Activated CD8-positive, alpha-beta memory T cell treated with anti-CD3 and anti-CD28 coated beads for 1 hour (primary cell): ENCODE measurements at regions not wholly inside any gene's neighbourhood (a gene's known extent, or its start where the extent isn't known, plus 50 kb on each side); places are given as distances from the start of the nearest gene placed in this dataset.
A peak's percentile ranks its signal among the peaks of the same experiment; 100 is the strongest.

Experiments
- DNase-seq, 2 donors: peaks; one replicate each; pipeline ENCODE4 v3.0.0-alpha.2; 2020; ENCODE audit warnings: low read depth in 1 of 2; ENCODE audit errors: extremely low read depth in 1 of 2

DNA sequence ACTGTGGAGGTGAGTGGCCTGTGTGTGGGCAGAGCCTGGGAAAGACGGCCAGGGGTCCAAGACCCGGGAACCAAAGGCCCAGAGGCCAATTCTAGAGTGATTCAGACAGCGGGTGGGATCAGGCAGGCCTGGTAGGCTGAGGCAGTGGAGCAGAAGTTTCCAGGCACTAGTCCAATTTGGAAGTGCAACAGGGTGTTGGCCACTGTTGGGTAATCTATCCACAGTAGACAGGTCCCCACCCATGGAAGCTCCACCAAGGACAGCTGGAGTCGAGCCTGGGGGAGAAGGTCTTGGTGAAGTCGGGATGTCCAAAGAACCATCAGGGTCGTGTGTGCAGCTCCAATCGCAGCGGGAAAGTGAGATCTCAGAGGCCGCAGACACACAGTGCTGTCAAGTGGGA is 125.8 kb upstream of the COPS8 start:
- DNase-seq, result no peak

DNA sequence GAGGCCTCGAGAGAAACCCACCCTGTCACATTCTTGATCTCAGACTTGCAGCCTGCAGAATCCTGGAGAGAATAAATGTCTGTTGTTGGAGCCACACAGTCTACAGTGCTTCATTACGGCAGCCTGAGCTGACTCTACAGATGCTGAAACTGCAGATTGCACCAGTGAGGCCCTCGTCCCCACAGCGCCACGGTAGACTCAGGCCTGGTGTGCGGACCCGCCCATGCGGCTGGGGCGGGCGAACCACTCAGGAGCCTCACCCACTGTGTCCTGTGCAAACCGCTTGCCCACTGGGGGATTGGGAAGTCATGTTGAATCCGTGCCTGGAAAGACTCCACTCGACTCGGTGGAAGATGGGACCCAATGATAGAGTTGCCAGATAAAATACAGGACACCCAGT is 125.2 kb upstream of the COPS8 start:
- no peak for DNase-seq

DNA sequence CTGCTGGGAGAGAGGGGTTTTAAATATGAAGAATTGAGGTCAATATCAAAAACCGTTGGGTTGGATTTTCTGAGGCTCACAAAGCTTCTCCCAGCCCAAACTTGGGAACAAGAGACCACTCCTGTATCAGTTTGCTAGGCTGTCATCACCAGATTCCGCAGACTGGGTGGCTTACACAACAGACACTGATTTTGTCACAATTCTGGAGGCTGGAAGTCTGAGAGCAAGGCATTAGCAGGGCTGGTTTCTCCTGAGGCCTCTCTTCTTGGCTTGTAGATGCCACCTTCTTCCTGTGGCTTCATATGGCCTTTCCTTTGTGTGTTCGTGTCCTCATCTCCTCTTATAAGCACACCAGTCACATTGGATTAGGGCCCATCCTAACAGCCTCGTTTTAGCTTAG is 122.9 kb upstream of the COPS8 start:
- no peak for DNase-seq

DNA sequence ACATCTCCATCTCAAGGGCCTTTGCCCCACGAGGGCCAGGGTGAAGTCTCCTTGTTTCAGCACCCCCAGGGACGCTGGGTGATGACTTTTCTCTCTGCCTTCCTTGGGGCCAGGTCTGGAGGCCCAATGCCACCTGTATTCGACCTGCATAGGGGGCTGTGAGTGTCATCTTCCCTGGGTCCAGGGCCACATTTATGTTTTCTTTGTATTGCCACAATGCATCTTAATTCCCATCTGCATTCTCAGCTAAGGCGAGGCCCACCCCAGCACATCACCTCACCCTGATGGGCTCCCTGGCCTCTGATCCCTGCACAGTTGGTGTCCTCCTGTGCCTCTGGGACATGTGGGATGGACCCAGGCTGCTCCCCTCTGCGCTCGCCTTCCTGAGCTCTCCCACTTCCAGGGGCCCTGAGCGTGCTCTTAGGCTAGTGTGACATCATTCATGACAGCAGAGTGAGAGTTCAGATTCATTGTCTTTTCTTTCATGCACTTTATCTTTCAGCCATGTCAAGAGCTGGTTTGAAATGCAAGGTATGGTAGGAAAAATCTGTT is 122.0 kb upstream of the COPS8 start:
- no peak for DNase-seq

DNA sequence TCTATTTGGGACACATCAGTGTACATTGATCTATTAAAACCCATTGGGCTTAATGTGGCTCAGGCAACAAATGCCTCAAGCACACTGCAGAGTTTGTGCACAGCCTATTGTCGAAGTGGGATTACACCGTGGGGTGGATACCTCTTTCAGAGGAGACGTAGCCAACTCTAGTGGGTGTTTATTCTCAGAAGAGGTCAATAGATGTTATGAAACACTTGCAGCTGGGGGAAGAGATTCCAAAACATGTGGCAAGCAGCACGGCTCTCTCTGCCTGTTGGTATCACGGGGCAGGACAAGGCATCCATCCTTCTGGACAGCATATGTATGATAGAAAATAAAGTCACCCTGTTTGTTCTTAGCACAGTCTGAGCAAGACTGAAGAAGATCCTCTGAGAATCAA is 121.4 kb upstream of the COPS8 start:
- no peak for DNase-seq

DNA sequence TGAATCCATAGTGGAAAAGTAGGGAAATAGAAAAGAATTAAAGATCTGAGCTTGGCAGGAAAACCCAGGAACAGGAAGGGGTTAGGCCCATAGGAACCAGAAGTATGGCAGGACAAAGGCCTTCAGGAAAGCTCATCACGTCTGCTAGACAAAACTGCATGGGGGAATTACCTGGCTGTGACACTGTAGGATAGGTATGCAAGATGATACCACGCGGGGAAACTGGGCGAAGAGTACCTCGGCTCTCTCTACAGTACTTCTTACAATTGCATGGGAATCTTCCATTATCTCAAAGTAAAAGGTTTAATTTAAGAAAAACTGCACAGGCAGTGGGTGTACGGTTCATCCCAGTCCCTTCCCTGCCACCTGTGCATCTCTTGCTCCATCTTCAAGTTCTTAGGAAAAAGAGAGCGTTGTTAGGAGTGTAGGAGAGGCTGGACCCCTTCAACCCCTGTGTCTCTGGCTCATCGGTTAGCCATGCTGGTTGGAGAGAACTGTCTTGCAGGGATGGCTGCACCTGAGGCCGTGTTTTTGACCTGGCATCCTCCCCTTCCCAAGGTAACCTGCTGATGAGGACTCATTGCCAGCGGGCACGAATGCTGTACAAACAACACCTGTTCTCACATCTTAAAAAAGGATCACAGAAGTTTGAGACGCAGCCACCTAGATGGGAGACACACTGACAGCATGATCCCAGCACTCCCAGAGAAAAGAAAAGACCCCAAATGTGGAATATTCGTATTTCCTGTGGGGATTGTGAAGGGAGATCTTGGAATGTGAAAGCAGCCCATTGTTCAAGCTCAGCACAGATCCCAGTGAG is 120.5 kb upstream of the COPS8 start:
- no peak for DNase-seq

DNA sequence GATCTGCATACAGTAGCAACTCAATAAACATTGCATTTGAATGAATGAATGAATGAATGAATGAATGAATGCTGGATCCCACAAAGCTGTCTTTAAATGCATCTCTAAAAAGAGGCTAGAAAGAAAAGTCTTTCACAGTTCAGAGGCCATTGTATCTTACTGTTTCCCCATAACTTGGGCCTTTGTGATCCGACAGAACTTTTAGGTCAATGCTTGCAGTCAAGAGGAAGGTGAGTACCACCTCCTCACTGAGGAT is 119.9 kb upstream of the COPS8 start:
- no peak for DNase-seq

DNA sequence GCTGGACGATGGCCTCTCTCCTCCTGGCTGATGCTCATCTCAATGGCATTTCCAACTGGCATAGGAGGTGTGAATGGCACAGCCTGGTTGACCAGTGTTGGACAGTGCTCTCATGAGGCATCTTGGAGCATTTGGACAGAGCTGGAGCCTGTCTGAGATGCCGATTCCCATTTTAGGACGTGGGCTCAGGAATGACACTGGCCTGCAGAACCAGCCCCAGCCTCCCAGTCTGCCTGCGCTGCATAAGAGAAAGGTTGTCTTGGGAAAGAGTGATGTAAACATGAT is 118.2 kb upstream of the COPS8 start:
- no peak for DNase-seq

DNA sequence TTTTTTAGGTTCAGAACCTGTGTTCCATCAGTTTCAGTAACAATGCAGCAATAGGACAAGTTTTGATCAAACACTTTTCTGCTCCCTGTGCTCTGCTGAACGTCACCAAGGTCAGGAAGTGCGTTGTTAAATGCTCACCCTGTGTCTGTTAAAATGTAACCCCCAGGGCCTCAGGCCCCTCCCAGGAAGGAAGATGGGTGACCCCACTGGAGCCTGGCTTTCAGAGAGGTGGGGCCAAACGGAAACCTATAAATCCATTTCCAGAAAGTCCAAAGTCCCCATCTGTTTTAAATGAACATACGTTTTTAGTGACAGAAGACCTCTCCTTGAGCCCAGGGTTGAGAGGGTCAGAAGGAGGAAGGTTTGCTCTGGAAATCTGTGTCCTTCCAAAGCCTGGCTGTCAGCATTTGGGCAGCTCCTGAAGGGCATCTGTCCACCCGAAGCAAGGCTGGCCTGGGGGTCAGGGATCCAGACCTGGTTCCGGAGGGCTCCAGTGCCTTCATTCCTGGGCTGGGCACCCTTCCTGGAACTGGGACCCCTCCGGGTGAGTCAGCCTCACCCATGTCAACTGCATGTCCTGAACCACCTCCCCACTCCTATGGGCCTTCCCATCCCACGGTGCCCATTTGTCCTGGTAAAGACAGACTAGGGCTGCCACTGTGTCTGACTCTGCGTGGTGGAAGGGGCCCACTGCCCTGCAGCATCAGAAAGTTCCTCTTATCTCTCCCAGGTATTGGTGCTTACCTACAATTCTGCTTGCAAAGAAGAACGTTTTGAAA is 117.4 kb upstream of the COPS8 start:
- peak in 1 of 2 donors; percentile 14 for DNase-seq

DNA sequence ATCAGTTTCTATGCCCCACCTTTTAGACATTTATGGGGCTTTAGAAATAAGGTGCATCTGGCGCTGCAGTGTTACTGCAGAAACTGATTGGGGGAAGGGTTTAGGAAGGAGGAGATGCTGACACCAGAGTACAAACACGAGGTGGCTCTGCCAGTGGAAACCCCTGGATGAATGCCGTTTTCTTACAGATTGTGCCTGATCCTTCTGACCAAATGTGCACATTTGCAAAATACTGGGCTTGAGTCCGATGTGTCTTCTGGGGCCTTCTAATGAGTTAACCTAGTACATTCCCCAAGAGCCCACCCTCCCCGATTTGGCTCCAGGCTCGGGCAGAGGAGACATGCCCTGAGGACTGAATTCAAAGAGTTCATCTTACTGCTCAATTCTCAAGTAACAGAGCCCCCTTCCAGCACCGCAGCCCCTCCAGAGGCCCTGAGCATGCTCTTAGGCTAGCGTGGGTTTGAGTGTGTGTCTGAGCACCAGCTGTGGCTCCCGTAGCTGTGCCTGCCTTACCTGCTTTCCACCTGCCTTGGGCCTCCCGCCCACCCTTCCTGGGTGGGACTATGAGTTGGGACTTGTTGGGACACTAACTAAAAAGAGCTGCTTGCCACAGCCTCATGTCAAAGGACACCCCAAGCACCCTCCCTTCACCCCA is 116.7 kb upstream of the COPS8 start:
- no peak for DNase-seq

DNA sequence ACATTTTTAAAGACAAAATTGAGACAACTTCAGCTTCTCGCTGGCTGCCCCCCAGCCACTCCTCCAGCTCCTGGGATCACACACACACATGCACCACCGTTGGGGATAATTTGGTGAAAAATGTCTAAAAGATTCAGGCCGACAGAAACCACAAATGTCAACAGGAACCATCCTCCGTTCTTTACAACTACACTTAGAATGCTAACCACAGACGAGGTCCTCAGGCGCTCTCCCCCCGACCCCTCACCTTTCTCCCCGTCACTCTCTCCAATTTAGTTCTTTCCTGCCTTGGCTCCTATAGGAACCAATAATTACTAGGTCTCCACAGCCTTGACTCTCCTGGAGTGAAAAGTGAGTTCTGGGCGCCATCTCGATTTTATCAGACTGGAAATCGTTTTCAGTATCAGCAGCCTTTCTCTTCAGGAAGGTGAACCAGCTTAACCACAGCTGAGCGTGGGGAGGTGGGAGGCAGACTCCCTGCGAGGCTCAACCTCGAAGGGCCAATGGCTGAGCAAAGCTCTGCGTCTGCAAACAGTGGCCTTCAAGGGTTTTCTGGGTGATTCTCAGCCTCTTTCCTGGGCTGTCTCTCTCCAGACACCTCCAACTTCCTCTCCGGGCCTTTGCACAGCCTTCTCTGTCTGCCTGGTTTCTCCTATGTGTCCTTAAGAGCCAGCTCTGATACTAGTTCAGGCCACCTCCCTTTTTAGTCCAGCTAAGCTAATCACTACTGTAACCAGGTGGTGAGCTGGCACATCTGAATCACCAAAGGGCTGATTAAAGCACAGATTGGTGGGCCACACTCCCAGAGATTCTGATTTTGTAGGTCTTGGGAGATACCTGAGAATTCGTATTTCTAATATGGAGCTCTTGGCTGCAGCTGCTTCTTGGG is 115.7 kb upstream of the COPS8 start:
- DNase-seq, result no peak

DNA sequence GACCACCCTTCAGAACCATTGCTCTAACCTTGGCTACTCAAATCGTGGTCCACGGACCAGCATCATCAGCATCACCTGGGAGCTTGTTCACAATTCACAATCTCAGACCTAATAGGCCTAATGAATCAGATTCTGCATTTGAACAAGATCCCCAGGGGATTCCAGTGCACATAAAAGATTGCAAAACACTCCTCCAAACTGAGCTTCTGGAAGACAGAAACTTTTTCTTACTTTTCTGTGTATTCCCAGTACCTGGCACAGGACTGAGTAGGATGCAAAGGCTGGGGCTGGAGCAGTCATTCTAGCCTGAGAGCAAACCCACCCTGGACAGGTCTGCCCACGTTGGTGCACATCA is 115.1 kb upstream of the COPS8 start:
- no peak for DNase-seq

DNA sequence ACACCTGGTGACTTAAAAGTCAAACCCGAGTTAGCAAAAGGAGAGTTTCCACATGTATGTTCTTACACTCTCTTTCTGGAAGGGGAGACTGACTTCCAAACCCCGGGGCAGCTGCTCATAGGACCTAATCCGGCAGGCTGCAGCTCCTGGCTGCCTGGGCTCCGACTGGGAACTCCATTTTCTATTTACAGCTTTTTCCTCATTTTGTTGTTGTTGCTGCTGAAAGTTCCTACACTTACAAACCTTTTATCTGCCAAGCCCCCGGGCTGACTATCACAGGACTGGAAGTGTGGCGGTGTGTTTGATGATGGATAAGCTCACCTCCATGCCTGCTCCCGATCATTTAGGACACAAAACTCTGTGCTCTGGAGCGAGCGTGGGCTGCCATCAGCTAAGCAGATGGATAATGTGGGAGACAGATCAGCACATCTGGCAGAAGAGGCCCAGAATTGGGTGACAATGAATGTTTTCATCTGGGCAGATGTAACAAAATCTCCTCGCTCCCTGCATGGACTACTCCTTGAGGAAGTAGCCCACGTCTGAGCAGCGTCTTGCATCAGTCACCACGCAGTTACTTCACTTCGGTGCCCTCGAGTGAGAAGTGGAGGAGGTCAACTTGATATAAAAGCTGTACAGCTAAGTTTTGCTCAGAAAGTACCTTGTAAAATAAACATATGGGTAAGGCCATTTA is 114.4 kb upstream of the COPS8 start:
- no peak for DNase-seq

DNA sequence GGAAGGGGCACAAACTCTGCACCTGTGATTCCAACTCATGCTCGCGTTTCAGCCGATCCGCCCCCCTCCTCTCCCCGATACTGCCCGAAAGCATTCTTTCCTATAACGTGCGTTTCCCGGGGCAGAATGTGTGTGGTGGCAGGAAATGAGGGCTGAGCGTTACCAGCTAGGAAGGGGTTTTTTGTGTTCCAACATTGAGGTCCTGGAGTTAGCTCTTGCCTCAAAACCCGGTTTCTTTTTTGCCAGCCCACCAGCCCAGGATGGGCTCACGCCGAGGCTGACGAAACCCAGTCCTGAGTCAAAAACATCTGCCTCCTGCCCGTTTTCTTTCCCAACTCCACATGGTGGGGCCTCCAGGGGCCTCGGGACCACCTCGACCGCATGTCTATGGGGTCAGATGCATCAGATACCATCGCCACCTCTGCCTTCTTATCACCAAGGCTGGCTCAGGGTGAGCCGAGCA is 113.7 kb upstream of the COPS8 start:
- DNase-seq, result no peak

DNA sequence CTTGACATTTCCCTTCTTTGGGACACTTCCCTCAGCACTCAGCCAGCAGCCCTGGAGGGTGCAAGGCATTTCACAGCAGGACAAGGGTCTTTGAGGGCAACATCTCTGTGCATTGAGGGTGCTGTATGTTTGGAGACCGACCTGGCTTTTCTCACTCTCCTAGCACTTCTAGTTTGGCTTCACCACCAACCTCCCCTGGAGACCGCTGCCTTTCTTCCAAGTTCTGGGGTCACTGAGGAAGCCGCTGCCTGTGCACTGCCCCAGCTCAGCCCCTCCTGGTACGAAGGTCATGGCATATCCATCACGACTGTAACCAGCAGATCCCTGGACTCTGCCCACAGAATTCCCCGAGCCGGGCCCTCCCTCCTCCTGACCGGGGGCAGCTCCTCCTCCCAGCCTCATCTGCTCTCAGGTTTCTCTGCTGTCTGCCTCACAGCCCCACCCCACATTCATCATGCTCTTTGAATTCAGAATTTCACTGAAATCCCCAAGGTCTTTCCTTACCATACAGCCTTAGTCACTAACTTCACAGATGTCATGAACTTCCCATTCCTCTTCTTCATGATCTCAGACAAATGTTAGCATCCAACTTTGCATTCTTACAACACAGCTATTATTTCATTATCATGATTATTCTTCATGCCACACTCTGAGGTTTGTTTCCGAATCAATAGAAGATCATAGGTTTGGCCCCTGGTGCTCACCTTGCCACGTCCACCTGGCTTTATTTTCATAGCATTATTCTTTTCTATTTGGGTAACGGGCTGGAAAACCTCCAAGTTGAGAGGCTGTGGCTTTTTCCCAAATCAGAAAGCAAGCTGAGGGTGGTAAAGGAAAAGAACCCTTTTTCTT is 113.0 kb upstream of the COPS8 start:
- DNase-seq, result no peak

DNA sequence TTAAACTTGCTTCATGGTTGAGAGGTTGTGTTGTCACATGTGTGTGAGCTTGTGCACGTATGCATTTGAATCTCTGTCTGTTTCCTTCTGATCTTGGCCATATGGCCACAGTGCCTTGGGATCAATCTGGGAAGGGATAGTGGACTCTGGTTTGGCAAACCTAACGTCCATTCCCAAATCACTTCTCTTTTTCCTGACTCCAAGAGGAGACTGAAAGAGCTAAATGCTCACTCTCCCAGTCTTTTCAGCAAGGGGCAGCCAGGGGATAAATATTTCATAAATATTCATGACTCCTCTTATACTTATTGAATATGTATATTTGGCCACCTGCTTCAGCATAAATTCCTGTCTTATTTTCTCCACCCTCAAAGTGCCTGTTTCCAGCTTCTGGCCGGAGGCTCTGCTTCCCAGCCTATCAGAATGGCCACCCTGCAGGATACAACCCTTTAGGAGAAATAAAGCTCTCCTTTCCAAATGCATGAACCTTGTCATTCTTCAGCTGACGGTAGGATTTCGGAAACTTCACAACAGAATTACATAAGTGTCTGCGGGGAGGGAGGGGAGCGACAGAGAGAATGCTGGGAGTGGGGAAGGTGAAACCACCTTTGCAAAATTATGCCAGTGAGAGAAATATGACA is 112.2 kb upstream of the COPS8 start:
- DNase-seq, result no peak

DNA sequence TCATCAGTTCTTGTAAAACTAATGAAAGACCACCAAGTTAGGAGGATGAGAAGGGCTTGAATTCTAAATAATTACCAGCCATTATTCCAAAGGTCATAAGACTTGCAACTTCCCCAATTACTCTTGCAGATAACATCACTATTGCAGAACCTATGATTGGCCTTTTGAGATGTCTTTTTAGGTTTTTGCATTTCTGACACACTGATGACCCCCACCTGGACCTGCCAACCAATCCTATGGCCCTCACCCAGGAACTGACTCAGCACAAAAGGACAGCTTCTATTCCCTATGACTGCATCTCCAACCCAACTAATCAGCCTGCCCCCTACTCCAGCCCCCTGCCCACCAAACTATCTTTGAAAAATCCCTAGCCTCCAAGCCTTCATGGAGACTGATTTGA is 111.5 kb upstream of the COPS8 start:
- no peak for DNase-seq

DNA sequence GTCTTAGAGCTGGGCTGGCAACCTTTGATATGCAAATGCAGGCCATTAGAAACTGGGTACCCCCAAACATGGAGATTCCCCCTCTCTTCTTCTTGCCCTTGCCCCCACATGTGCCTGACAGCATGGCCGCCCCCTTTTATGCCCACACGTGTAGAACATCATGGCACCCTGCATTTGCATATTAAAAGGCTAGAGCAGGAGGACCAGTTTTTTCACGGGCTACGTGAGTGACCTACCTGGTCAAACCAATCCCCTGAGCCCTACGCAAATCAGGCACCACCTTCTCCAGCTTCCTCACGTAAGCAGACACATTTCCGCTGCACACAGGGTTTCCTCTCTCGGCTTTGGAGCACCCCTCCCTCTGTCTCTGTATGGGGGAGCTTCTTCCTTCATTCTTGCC is 110.9 kb upstream of the COPS8 start:
- no peak for DNase-seq

DNA sequence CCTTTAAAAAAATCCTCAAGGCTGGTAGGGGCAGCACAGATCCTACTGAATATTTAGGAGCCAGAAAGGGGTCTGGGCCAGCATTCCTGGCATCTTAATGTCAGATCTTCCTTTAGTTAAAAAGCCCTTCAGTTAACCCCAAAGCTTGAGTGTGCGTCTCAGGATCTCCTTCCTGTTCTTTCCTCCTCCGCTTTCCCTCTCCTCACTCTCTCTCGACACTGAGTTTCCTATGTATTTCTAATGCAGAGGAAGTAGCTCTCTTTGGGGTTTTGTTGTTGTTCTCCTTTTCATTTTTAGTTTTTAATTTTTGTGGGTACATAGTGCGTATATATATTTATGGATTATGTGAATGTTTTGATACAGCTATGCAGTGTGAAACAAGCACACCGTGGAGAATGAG is 109.9 kb upstream of the COPS8 start:
- DNase-seq, result no peak
